ENCODE measurements at regions not wholly inside any gene's neighbourhood (a gene's known extent, or its start where the extent isn't known, plus 50 kb on each side); places are given as distances from the start of the nearest gene placed in this dataset.

- H3K4me3 ChIP-seq (ENCODE audit: low read length), result no peak overlapping the region
- no peak overlapping the region for H3K4me2 ChIP-seq (ENCODE audit: low read length)
- DNase-seq (no peak), ATAC-seq (no peak)
- no TSS peak for BruUV-seq (replicated peaks)
- no peaks in the 10 kb centered on the region for H3K27me3 ChIP-seq (ENCODE audit: low read length)
- H3K4me1 ChIP-seq (ENCODE audit: insufficient read depth, low read length), result no peaks in the 10 kb centered on the region
- H3K27ac ChIP-seq (ENCODE audit: low read length), result no peak overlapping the region
- H4K20me1 ChIP-seq (ENCODE audit: low read length), result no peaks in the 10 kb centered on the region
- no peak overlapping the region for H3K9ac ChIP-seq (ENCODE audit: low read length)
- no peaks in the 10 kb centered on the region for H3K79me2 ChIP-seq (ENCODE audit: low read length)
- CTCF ChIA-PET, result no interaction called here
- no peak overlapping the region for H2AFZ ChIP-seq (ENCODE audit: low read length)
- H3K36me3 ChIP-seq (ENCODE audit: low read depth, low read length), result no peaks in the 10 kb centered on the region
- POLR2A ChIA-PET (ENCODE audit: unreplicated experiment), result no interaction called here
- H3K9me3 ChIP-seq (ENCODE audit: low read length), result no peaks in the 10 kb centered on the region
- no peaks in the 10 kb centered on the region for H3F3A ChIP-seq (ENCODE audit: low read length, unreplicated experiment)
- intact Hi-C loops (cut with micrococcal nuclease), result no loop called here
- H3K9me2 ChIP-seq (replicated peaks; ENCODE audit: low read length), result no peaks in the 10 kb centered on the region
- no peak for TF ChIP-seq EZH2phosphoT487 (IDR thresholded peaks at IDR 0.05; ENCODE audit: borderline replicate concordance, low read length)
- TF ChIP-seq, protein P1, sequence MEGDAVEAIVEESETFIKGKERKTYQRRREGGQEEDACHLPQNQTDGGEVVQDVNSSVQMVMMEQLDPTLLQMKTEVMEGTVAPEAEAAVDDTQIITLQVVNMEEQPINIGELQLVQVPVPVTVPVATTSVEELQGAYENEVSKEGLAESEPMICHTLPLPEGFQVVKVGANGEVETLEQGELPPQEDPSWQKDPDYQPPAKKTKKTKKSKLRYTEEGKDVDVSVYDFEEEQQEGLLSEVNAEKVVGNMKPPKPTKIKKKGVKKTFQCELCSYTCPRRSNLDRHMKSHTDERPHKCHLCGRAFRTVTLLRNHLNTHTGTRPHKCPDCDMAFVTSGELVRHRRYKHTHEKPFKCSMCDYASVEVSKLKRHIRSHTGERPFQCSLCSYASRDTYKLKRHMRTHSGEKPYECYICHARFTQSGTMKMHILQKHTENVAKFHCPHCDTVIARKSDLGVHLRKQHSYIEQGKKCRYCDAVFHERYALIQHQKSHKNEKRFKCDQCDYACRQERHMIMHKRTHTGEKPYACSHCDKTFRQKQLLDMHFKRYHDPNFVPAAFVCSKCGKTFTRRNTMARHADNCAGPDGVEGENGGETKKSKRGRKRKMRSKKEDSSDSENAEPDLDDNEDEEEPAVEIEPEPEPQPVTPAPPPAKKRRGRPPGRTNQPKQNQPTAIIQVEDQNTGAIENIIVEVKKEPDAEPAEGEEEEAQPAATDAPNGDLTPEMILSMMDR (conservative IDR thresholded peaks at IDR 0.05; ENCODE audit: low read depth, low read length), result no peak
Measured at GRCh38 chr13:87851410-87851809, 180.2 kb downstream of the SLITRK5 start.

DNA sequence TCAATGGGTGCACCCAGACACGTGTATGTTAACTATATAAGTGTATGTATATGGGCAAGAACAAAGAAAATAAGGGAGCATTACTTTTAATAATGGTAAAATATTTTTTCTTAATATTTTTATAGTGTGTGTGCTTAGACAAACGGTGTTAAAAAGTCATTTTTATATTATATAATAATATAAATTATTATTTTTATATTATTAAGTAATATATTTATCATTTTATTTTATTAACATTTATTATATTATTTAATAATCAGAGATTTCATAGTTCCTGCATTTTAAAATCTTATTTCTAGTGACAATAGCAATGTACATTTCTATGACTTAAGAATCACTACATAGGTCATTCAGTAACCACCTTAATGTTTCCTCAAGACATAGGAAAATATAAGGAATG lies 184.4 kb downstream of the SLITRK5 start:
- no TSS peak for BruUV-seq (replicated peaks)
- CTCF ChIA-PET, result no interaction called here

DNA sequence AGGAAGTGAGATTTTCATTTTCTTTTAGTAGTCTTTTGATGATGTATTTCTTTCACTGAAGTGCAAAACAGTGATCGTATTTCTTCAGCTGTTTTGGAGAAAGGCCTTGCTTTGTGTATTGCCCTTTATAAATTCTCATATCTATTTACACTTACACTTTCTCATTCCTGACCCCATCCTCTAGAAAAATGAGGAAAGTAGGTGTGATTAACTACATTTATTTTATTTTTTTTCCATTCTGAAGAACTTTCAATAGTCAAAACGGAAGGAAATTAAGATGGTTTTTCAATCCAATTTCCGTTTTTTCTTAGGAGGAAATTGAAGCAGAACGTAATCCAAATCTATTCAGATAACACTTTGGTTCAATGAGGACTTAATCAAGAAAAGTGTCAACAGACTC lies 188.1 kb downstream of the SLITRK5 start:
- Histone ChIP-seq H2AFZ (ENCODE audit: low read length) (no peak overlapping the region), H3K36me3 (ENCODE audit: low read depth, low read length) (no peaks in the 10 kb centered on the region), H3K9ac (ENCODE audit: low read length) (no peak overlapping the region), H3F3A (ENCODE audit: low read length, unreplicated experiment) (no peaks in the 10 kb centered on the region), H3K79me2 (ENCODE audit: low read length) (no peaks in the 10 kb centered on the region), H3K4me1 (ENCODE audit: insufficient read depth, low read length) (no peaks in the 10 kb centered on the region), H3K4me2 (ENCODE audit: low read length) (no peak overlapping the region), H3K9me3 (ENCODE audit: low read length) (no peaks in the 10 kb centered on the region), H3K27me3 (ENCODE audit: low read length) (no peaks in the 10 kb centered on the region), H3K4me3 (ENCODE audit: low read length) (no peak overlapping the region), H3K9me2 (replicated peaks; ENCODE audit: low read length) (no peaks in the 10 kb centered on the region), H4K20me1 (ENCODE audit: low read length) (no peaks in the 10 kb centered on the region), H3K27ac (ENCODE audit: low read length) (no peak overlapping the region)
- CTCF ChIA-PET, result no interaction called here
- TF ChIP-seq EZH2 (IDR thresholded peaks at IDR 0.05; ENCODE audit: low read length, unreplicated experiment) (no peak), EZH2phosphoT487 (IDR thresholded peaks at IDR 0.05; ENCODE audit: borderline replicate concordance, low read length) (no peak)
- DNase-seq (no peak), ATAC-seq (no peak)
- POLR2A ChIA-PET (ENCODE audit: unreplicated experiment), result no interaction called here
- intact Hi-C loops (cut with micrococcal nuclease), result no loop called here
- BruUV-seq (replicated peaks), result no TSS peak

More for the DNA sequence above, 184.4 kb downstream of the SLITRK5 start:
- no peaks in the 10 kb centered on the region for H3K4me1 ChIP-seq (ENCODE audit: insufficient read depth, low read length)
- H3K9ac ChIP-seq (ENCODE audit: low read length), result no peak overlapping the region
- intact Hi-C loops (cut with micrococcal nuclease), result no loop called here
- no peak overlapping the region for H3K4me2 ChIP-seq (ENCODE audit: low read length)
- no peak overlapping the region for H3K27ac ChIP-seq (ENCODE audit: low read length)
- no peaks in the 10 kb centered on the region for H3K9me3 ChIP-seq (ENCODE audit: low read length)
- H3F3A ChIP-seq (ENCODE audit: low read length, unreplicated experiment), result no peaks in the 10 kb centered on the region
- POLR2A ChIA-PET (ENCODE audit: unreplicated experiment), result no interaction called here
- H4K20me1 ChIP-seq (ENCODE audit: low read length), result no peaks in the 10 kb centered on the region
- no peaks in the 10 kb centered on the region for H3K27me3 ChIP-seq (ENCODE audit: low read length)
- H2AFZ ChIP-seq (ENCODE audit: low read length), result no peak overlapping the region
- H3K9me2 ChIP-seq (replicated peaks; ENCODE audit: low read length), result no peaks in the 10 kb centered on the region
- no peaks in the 10 kb centered on the region for H3K36me3 ChIP-seq (ENCODE audit: low read depth, low read length)
- no peak for DNase-seq
- no peak for TF ChIP-seq EZH2 (IDR thresholded peaks at IDR 0.05; ENCODE audit: low read length, unreplicated experiment)
- TF ChIP-seq, protein P1 (conservative IDR thresholded peaks at IDR 0.05; ENCODE audit: low read depth, low read length), result no peak
- no peak for TF ChIP-seq EZH2phosphoT487 (IDR thresholded peaks at IDR 0.05; ENCODE audit: borderline replicate concordance, low read length)
- no peak for ATAC-seq
- no peak overlapping the region for H3K4me3 ChIP-seq (ENCODE audit: low read length)
- H3K79me2 ChIP-seq (ENCODE audit: low read length), result no peaks in the 10 kb centered on the region
